ENCODE measurements at regions not wholly inside any gene's neighbourhood (a gene's known extent, or its start where the extent isn't known, plus 50 kb on each side); places are given as distances from the start of the nearest gene placed in this dataset.
"Not testable (repeated sequence)": the region's sequence is repeated elsewhere in the genome, so short reads cannot be mapped to it uniquely, and the experiment has no call there.

DNA sequence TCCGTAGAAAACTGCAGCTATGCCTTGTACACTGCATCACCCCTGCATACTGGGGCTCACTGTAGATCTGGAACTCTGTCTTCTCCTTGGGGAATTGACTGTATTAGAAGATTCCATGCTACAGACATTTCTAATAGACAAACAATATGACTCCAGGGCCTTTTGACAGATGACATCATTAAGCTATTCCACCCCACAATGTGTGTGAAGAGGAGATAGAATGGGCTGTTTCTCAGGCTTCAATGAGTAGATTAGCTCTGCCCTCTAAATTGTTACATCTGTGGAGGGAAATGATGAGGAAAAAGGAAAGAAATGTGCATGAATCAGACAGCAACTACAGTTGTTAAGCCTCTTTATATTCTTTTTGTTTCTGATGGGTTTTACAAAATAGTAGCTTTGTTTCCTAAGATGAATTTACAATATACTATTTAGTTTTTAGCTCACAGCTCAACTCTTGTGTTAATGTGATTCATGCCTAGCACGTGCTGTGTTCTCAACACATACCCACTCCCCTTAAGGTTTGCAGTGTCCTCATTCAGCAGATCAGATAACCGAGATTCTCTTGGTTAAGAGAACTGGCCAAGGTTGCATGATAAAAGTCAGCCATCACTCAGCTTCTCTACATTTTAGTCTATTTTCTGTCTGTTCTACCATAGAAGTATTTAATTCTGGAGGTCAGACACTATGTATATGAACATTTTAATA is 281.6 kb upstream of the NBPF12 start:
- DNase-seq; intact Hi-C loops (cut with DNase I): not testable (repeated sequence)

DNA sequence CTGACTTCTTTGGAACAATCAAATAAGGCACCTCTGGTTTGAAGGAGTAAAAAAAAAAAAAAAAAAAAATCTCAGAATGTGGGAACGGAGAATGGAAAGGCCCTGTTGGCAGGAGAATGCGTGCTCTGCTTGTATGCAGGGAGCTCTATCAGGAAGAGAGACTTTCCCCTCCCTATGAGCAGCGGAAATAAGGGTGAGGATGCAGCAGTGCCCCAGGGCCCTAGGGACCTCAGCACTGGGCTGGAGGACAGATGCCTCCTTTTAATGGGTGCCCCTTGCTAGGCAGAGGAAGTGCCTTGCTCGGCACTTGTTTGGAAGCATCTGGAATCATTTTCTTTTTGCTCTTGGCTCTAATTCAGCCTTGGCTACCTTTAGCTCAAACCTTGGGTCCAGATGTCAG is 283.4 kb upstream of the NBPF12 start:
- DNase-seq; intact Hi-C loops (cut with DNase I): not testable (repeated sequence)

DNA sequence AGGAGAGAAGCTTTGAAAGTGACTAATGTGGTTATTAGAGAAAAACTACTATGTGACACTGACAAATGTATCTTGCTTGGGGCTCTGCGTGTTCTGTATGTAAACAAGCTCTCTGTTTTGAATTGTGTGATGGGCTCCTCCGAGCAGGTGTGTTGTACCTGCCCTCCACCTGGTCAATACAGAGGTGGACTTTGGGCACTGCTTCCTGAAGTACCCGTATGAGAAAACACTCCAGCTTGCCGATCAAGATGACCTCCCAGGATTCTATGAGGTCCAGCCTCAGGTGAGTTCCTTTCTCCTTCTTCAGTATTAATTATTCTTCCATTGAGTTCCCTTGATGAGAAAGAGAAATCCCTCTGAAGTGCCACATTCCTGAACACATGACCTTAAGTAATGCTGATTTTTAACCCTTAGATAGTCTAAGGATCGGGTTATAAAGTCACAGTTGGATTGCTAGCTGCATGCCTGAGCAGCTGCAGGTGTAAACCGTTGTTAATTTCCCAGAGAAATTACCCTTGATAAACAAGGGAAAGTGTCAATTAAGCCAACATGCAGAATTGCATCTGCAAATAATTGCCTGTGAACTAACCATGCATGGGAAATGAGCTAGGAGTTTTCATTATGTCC is 292.0 kb upstream of the NBPF12 start:
- intact Hi-C loops (cut with DNase I); DNase-seq: not testable (repeated sequence)

DNA sequence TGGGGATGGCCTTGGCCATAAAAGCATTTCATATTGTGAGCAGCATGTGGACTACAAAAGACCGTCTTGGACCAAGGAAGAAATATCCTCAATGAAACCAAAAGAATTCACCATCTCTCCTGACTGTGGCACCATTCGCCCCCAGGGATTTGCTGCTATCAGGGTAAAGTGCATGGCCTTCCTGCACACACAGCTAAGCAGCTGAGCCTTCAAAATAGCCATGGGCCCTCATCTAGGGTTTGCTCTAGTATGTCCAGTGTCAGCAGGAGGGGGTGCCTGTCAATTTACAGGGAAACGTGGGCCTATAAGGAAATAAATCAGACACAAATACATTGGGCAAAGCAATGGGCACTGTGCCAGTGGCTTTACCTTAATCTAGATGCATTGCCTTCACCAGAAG is 296.6 kb upstream of the NBPF12 start:
- DNase-seq; intact Hi-C loops (cut with DNase I): not testable (repeated sequence)

DNA sequence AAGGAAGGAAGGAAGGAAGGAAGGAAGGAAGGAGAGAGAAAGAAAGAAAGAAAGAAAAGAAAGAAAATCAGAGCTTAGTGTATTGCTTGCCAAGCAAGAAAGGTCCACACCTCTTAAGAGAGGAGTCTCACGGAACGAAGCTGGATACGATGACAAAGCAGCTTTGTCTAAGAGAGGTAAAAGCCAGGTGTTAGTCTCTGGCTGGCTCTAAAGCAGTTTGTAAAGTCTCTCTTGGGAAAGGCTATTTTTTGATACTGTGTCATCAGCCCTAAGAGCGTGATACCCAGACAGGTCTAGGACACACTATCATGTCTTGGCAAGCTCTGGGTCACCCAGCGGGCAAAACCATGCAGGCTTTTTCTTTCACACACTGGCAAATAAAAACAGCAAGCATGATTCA is 297.5 kb upstream of the NBPF12 start:
- DNase-seq; intact Hi-C loops (cut with DNase I): not testable (repeated sequence)

DNA sequence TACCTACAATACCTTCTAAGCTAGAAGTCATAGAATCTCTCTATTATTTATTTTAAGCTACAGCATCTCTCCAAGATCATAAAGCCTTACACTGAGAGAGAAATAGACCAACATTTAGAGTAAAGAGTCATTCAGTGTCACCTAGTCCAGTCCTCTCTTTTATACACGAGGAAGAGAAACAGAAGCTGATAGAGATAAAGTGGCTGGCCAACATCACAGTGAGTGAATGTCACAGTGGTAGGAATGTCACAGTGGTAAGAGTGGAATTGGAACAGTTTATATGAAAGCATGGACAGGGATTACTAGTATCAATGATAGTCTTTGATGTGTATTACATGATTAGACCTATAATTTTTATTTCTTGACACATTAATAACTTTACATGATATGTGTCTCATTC is 307.8 kb upstream of the NBPF12 start:
- DNase-seq; intact Hi-C loops (cut with DNase I): not testable (repeated sequence)

DNA sequence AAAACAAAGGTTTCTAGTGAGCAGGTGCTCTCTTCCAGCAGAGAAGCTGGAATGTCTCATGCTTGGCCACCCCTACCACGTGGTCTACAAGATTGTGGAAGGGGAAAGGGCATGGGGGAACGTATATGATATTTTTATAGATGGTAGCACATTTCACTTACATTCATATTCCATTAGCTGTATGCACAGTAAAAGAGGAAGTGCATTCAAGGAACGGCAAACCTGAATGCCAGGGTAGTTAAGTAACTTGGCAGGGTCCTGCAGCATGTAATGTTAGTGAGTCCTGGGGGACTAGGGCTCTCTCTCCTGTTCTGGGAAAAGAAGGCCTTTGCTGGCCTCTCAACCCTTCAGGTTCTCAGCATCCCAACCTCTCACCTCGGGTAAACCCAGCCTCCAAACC is 319.5 kb upstream of the NBPF12 start:
- intact Hi-C loops (cut with DNase I); DNase-seq: not testable (repeated sequence)

DNA sequence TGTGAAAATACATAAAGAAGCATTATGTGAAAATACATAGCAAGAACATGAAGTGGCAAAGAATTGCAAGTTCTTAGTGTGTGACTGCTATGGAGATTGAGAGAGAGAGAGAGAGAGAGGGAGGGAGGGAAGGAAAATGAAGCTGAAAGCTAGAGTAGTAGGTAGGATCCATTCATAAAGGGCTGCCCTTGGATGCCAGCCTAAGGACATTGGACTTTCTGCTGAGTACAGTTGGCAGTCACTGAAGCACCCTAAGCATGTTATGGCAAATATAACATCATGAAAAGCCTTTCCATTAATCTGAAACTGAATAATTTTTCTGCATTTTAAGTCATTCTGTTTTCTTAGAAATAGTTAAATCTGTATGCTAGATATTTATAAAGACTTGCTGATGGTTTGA is 333.4 kb upstream of the NBPF12 start:
- DNase-seq; intact Hi-C loops (cut with DNase I): not testable (repeated sequence)

DNA sequence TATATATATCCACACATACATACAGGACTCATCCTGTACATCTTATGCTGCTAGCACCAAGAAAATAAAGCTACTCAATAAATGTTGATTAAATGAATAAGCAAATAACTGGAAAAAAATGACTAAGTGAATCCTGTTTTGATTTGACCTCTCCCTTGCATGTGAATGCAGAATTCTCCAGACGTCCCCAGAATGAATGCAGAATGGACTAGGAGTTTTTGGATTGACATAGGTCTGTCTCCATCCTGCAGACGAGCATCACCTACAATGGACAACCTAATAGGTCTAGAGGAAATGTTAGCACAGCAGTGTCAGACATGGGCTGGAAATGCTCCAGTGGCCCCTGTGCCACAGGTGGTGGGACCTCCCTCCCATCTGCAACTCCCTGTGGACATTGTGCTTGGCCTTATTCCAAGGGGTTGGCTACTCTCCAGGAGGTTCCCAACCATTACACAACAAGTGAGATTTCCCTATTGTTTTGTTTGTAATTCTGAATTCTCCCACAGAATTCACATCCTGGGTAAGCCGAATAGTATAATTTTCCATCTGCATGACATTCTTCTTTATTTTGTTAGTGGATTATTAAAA is 337.3 kb upstream of the NBPF12 start:
- intact Hi-C loops (cut with DNase I); DNase-seq: not testable (repeated sequence)

DNA sequence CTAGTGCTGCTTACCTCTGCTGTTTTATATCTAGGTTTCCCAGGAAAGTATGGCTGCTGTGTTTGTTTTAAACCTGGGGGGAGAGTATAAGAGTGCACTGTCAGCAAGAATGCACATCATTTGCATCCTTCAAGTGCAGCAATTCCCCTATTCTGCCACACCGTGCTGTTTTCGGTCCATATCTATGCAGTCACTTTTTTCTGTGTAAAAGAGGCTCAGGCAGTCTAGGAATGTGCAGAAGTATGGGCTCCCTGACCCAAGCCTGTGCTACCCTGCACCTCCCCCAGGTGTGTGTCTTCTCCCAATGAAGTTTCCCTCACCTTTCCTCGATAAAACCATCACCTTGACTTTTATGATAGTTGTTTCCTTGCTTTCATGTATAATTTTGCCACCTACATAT is 338.2 kb upstream of the NBPF12 start:
- DNase-seq; intact Hi-C loops (cut with DNase I): not testable (repeated sequence)

DNA sequence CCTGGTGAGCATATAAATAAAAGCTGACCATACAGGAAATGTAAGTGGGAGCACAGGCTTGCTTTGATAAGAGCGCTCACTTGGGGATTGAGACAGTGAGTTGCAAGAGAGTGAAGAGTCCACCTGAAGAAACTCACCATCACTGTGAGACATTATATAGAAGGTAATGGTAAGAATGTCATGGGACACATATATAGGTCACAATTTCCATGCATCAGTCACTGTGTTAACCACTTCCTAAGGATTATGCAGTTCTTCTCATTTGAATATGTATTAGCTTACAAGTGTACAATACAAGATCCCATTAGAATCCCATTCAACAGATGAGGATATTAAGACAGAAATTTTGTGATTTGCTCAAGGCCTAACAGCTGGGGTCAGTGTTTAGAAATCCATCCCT is 352.4 kb upstream of the NOTCH2NLA start:
- DNase-seq; intact Hi-C loops (cut with DNase I): not testable (repeated sequence)

DNA sequence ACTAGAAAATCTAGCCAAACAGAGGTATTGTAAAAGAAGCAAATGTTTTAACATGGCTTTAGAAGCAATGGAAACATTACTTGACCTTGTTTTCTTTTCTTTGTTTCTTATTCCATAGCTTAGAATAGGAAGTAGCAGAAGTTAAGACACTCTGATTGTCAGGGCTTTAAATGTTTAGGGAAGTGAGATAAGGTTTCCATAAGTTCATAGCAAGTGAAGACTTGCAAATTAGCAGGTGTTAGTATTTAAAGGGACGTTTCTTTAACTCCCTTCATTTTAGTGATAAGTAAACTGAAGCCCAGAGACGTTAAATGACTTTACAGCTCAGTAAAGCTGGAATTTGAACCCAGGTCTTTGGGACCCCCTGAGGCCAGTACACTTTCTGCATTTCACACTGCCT is 338.7 kb upstream of the NOTCH2NLA start:
- intact Hi-C loops (cut with DNase I); DNase-seq: not testable (repeated sequence)

DNA sequence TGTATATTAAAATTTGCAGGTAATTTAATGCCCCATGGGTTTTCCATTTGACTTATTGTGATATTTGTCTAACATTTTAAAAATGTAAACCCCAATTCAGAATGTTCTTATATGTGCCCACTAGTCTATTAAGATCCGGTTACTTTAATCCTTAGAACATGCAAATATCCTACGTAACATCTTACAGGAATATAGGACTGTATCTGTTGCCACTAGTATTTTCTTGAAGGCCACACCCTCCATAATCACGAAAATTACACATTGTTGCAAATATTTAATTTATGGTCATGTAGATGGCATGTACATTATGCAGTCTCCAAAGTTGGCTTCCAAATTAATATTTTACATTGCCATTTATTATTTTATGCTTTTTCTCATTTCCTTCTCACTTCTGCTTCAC is 329.2 kb upstream of the NOTCH2NLA start:
- intact Hi-C loops (cut with DNase I); DNase-seq: not testable (repeated sequence)

DNA sequence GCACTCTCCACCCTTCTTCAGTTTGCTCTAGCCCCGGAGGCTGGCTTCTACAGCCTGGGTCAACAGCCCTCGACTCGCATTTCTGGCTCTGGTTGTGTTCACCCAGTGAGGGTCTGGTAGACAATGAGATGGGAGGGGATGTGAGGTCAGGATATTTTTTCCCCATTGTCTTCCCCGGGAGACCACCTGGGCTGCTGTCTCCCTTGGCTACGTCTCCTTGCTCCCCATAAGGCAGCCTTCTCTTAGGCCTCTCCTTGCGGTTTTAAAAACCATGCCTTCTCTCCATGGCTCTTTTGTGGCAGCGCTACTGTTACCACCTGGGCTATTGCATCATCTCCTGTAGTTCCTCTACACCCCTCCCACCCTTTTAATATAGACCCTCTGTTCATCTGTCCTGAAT is 327.6 kb upstream of the NOTCH2NLA start:
- intact Hi-C loops (cut with DNase I); DNase-seq: not testable (repeated sequence)

DNA sequence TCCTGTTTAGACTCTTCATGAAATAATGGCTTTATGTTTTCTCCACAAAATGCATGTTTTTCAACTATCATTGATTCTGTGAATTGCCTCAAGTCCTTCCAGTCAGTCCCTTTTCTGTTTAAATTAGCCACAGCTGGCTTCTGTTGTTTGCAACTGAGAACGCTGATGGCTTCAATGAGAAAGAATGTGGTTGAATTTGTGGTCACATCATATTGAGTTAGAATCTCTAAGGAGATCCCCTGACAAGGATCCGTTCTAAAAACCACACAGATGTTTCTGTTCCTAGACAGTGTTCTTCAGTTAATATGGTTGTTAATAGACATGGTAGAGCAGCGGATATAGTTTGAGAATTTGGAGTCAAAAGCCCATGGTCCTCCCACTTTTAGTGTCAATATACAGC is 323.6 kb upstream of the NOTCH2NLA start:
- DNase-seq; intact Hi-C loops (cut with DNase I): not testable (repeated sequence)

DNA sequence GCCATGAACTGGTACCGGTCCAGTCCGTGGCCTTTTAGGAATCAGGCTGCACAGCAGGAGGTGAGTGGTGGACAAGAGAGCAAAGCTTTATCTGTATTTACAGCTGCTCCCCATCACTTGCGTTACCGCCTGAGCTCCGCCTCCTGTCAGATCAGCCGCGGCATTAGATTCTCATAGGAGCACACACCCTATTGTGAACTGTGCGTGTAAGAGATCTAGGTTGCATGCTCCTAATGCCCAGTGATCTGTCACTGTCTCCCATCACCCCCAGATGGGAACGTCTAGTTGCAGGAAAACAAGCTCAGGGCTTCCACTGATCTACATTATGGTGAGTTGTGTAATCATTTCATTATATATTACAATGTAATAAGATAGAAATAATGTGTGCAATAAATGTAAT is 319.9 kb upstream of the NOTCH2NLA start:
- intact Hi-C loops (cut with DNase I): not testable (repeated sequence)

DNA sequence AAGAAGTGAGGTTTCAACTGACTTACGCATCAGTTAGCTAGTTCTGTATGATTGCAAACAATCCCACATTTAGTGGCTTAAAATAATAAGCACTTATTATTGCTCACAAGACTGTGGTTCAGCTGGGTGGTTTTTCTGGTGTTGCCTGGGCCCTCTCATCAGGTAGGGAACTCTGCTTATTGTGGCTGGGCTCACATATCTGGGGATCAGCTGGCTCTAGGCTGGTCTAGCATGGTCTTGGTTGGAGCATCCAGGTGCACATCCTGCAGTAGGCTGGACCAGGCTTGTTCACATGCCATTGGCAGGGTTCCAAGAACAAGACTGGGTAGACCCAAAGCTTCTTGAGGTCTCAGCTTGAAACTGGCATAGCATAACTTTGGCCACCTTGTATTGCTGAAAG is 317.4 kb upstream of the NOTCH2NLA start:
- DNase-seq; intact Hi-C loops (cut with DNase I): not testable (repeated sequence)

More for the DNA sequence above, 319.9 kb upstream of the NOTCH2NLA start:
- peak in 1 of 10 donors; percentile 44 for DNase-seq

DNA sequence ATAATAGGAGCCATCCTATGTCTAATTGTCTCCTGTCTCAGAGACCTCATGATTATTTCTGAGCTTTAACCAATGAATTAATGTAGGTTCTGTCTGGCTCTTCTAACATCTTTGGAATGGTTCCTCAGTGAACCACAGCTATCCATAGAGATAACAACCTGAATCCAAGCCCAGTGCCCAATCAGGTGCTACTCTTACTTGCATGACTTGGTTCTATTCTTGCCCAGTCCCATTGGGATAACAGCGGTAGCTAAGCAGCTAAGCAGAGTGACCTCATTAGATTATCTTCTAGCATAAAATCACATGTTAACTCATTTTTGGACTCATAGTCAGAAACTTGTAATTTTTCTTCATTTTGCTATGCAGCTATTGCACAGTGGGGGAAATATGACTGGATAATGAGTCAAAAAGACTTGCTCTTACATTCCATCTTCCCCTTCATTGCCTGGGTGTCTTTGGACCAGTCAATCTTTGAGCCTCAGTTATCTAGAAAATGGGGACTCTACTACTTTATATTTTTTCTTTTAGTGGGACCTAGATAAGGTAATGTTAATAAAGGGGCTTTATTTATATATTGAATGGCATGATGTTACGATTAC is 309.1 kb upstream of the NOTCH2NLA start:
- intact Hi-C loops (cut with DNase I); DNase-seq: not testable (repeated sequence)

DNA sequence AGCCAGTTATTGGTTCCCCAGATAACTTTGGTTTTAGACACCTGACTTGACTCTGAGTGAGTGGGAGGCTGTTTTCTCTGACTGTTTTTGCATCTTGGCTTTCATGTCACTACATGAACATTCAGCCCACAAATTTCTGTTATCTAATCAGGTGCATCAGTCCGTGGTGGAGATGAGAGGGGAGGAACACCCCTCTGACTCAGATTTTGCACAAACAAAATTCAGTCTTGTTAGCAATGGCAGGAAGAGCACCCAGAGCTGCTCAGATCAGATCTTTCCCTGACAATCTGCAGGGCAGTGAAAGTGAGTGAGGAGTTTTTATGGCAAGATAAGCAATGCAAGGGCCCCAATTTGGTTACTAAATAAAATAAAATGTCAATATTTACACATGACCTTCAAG is 307.2 kb upstream of the NOTCH2NLA start:
- DNase-seq; intact Hi-C loops (cut with DNase I): not testable (repeated sequence)

DNA sequence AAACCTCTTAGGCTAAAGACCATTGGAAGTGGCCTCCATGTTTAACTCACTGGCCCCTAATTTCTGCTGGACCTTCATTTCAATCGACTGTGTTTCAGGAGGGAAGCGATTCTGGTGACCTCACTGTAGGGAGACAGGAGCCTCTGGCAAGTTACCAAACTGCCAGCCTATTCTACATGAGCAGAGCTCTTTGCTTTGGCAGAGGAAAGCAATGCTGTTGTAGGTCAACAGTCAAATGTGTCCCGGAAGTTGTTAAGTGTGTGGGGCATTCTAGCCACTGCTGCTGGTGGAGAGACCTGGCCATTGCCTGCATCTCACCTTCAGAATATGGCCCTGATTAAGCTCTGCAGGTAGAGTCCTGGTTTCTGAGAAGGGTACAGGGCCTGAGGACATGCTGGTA is 306.8 kb upstream of the NOTCH2NLA start:
- DNase-seq; intact Hi-C loops (cut with DNase I): not testable (repeated sequence)

DNA sequence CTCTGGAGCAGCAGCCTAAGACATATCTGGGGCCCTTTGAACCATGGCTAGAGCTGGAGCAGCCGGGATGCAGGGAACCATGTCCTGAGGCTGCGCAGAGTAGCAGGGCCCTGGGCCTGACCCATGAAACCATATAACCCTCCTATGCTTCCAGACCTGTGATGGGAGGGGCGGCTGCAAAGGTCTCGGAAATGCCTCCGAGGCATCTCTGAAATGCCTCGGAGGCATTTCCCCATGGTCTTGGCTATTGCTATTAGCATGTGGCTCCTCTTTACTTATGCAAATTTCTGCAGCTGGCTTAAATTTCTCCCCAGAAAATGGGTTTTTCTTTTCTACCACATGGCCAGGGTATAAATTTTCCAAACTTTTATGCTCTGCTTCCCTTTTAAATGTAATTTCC is 302.1 kb upstream of the NOTCH2NLA start:
- intact Hi-C loops (cut with DNase I); DNase-seq: not testable (repeated sequence)
